HG03095 (cell line): ENCODE measurements at regions not wholly inside any gene's neighbourhood (a gene's known extent, or its start where the extent isn't known, plus 50 kb on each side); places are given as distances from the start of the nearest gene placed in this dataset.

ENCODE experiments used
- ATAC-seq: cut with Tn5 transposase; IDR thresholded peaks from one replicate; pipeline ENCODE4 v1.9.1; 2021; ENCODE audit warnings: moderate library complexity; ENCODE audit not compliant: unreplicated experiment

DNA sequence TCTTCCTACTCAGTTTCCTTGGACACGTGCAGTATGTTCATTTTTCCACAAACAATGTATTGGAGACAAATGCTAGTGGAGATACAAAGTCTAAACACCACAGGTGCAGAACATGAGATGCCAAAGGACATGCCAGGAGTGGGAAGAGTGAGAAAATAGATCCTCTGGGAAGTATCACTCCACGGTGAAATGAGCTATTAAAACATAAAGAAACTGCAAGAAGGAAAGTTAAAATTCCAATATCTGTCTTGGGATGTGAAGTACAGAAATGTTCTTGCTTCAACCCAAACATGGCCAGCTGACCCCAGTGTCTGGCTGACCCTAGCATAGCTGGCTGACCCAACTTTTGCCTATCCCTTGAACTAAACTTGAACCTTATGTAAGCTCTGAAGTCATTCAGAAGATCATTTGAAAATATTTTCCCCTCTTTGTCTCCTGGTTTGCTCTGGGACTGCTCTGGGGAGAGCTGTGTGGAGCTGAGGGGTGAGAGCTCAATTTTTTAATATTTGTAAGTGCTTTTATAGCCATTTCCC lies 59.5 kb downstream of the FZD1 start:
- no peak for ATAC-seq

DNA sequence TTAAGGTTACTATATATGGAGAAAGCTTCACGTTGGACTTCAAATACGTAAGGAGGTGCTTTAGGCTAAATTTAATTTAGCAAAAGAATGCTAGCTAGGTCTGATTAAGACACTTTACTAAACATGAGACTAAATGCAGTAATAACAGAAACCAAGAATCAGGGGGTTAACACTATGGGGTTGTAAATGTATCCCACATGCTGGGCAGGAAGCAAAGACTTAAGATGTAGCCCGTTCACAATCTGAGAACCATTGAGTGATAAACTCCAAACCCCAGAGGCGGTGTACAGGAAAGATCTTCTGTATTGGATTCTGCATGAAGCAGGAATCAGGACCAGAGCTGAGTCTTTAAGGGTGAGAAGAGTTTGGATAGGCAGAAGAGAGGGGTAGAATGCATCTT lies 60.4 kb downstream of the FZD1 start:
- ATAC-seq, result no peak

DNA sequence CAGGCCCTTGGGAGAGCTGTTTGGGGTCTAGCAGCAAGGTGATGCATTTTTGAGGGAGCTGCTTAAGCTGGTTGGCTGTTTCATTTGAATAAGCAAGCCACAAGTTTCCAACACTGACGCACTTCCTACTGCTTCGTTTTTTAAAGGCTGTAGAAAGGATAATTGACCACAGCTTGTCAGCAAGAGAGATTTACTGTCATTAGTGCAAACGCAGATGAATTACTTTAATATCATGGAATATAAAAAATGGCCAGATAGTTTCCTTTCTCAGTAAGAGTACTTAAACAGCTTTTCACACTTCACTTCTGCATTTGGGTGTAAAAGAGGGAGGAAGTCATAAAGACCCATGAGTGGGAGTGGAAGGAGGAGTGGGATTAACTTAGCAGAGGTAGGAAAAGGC lies 61.5 kb downstream of the FZD1 start:
- ATAC-seq, result no peak

DNA sequence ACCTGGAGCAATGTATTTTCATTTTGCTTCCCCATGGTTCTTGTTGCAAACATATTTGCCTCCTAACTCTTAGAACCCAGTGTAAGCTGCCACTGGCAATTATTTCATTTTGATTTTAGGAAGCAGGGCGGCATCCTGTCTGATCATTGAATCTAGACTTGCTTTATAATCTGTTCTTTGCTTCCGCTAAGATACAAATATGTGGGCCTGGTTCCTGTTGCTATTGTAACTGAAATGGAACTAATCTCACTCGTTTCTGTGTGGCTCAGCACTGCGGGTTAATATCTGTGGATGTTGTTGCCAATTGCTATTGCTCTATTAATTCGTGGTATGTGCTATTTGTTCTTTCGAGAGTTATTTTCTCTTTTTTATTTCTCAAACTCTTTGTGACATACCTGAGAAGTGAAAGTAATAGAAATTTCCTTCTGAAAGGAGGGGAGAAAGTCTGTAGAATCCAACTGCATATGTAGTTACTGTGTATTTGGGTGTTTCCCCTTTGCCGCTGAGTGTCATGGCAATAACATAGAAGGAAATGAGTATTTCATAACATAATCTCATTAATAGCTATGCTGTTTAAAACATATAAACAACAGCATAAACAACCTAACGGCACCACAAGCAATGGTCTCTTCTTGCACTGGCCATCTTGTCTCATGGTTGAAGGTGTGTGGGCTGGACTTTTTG lies 62.4 kb downstream of the FZD1 start:
- no peak for ATAC-seq

DNA sequence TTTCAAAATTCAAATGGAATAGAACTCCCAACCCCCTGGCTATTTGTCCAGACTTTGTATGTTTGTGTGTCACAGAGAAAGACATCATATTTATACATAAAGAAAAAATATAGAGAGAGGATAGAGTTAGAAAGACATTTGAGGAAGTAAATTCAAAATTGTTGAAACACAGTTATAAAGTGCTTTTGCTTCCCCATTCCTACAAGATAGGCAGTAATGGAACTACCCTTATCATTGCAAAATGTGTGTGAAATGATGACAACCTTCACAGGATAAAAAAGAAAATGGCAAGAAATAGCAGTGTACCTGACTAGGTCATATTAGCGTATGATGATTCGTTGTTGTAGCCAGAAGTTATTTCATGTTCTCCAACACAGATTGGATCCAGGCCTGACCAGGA lies 63.1 kb downstream of the FZD1 start:
- no peak for ATAC-seq

DNA sequence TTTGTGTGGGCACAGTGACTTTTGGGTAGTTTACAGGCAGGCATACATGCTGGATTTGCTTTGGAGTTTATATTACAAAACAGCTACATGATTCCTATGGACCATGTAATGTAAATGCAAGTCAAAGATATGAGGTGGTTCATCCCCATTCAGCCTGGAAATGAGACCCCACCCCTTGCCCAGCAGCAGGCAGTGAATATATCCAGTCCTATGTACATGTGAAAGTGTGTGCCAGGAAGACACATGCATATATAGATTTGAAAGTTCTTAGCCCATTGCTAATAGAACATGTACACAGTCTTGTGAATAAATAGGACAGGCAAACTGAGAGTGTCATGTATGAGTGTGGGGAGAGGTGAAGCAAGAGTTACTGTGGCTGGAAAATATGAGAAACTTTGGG lies 65.3 kb downstream of the FZD1 start:
- ATAC-seq, result no peak

DNA sequence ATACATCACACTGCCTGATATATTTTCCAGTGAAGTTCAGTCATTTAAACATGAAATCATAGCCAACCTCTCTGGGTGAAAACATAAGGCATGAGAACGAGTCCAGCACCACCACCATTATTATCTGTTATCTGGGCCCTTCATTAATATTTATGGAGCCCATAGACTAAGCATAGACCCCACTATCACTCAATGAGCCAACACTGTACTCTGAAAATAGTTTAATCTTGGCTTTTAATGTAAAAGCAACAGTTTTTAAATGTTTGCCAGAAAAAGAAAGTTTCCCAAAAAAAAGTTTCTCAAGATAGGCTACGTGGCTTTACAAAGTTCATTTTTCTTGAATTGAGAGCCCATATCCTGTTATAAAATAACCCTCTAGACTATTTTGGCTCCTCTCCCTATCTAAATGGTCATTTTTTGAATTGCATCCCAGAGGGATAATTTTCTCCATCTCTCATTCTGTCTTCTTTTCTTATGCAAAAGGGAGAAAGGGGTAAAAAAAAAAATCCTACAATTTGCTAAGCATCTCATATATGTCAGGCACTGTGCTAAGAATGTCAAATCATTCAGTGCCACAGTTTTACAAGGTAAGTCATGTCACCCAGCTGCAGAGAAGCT lies 66.1 kb downstream of the FZD1 start:
- no peak for ATAC-seq

DNA sequence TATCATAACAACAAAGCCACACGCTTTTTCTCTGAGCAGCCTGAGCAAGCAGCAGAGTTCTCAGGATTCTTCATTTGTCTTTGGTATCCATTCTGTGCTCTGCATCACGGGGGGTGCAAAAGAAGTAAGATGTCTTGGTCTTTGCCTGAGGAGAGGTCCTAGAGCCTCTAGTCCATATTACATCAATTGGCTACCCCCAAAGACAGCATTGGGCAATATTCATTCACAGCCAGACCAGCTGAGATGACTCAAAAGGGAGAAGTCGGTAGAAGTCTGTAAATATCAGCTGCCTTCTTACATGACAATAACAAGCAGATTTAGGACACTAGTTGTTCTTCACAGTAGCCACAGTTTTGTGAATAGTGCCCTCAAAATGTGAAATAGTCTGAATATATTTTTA lies 66.6 kb downstream of the FZD1 start:
- no peak for ATAC-seq

DNA sequence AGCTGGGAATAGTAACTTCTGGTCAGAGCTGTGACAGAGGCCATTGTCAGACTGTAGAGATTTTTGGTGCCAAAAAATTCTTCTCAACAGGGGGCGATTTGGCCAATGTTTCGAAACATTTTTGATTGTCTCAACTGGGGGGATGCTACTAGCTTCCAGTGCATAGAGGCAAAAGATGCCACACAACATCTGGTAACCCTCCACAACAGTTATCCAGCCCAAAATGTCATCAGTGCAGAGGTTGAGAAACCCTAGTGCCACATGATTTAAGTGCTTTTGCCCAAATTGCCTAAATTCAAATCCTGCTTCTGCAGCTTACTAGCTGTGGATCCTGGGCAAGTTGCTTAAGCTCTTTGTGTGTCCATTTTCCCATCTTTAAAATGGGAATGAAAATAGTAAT lies 71.9 kb downstream of the FZD1 start:
- ATAC-seq, result no peak

DNA sequence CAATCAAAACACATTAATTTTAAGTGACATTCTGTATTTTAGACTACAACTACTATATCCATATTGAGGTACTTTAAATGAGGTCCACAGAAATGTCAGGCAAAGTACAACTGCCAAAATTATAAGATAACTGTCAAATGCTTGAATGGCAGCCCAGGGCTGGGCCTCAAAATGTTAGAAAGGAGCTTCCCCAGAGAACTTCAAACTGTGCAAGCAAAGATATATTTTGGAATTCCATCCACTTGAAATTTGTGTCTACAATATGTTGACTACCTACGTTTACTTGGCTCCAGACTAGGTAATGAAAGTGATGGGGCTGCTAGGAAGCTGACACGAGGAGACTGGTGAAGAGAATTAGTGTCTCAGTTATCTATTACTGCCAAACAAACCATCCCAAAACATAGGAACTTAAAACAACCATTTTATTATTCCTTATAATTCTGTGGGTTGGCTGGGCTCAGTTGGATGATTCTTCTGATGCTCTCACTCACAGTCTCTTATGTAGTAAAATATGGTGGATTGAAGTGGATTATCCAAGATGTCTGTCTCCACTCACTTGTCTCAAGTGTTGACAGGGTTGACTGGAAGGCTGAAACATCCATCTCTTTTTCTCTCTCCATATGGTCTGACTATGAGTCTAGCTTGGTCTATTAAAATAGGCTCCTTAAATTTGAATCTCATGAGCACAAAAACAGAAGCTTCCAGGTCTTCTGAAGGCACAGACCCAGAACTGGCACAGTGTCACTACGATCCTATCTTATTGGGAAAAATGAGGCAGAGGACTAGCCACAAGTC lies 74.2 kb downstream of the FZD1 start:
- ATAC-seq, result no peak

DNA sequence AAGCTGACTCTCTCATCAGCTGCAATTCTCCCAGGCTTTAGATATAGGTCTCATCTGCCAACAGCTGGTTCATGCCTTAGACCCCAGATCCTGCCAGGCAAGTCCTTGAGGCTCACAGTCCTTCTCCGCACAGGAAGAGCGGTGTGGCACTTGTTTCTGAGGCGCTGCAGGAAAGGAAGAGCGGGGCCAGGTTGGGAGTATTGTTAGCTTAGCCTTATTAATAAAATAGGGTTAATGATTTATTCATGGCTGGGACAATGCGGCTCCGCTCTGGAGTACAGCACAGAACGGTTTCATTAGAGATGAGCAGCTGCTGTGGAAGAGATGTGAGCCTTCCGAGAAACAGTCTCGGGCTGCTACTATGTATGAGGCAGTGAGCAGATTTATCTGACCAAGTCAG lies 78.1 kb downstream of the FZD1 start:
- no peak for ATAC-seq

DNA sequence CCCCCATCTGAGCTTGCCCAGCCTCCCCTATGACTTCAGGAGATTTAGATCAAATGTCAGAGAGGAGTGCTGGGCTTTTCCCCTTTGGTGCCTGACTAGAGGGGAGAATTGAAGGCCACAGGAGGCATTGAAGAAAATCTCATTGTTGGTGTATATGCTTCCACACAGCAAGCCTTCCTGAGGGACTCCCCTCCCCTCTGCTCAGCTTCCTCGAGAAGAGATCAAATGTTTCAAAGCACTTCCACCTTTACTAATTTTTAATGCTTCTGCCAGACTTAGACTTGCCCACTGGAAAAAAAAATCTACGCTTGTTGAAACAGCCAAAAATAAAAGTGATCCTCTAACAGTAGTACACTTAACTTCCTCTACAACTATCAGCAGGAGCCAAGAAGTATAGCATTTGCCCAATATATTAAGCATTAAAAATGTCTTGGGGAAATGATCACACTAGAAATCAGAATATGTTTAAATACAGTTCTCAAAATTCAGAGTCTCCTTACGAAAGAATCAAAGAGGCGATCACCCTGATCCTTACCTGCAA lies 79.3 kb downstream of the FZD1 start:
- ATAC-seq, result no peak

DNA sequence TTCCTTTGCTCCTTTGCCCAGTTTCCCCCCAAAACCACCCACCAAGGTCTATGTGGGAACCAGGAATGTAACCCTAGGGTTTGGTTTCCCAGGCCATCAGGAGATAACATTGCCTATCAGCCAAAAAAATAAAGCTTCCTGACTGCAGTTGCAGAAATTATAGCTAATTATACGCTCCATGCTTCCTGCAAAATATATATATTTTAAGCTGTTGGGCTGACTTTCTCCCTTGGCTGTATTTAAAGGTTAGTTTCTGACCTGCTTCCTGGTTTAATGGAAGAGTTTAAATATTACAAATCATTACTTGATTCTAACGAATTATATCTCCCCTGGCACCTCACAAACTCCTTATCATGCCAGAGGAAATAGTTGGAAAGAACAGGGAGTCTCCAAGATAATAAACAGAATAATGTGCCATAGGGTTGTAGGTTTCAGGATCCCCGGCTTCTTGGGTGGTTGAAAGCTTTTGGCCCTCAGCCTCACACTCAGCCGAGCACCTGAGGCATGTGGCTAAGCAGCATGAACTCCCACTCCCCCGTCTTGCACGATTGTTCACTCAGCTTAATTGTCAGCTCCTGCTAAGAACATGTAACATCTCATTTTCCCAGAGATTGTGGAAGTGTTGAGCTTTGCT lies 79.9 kb downstream of the FZD1 start:
- no peak for ATAC-seq

DNA sequence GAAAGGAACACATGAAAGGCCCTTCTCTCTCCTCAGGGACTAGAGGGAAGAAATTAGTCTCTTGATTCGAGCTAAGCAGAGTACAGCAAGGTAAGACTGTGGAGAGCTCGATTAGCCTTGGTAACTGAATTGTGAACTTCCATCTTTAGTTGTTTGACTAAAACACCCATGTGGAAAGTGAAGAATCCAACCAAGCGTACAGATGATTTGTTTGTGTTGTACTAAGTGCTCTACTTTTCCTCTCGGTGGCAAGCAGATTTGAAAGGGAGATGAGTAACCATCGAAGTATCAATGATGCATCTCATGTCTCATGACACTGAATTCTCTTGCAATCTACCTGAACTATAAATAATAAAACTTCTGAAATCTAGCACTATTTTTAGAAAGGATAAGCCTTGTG lies 80.7 kb downstream of the FZD1 start:
- peak; percentile 83 for ATAC-seq

DNA sequence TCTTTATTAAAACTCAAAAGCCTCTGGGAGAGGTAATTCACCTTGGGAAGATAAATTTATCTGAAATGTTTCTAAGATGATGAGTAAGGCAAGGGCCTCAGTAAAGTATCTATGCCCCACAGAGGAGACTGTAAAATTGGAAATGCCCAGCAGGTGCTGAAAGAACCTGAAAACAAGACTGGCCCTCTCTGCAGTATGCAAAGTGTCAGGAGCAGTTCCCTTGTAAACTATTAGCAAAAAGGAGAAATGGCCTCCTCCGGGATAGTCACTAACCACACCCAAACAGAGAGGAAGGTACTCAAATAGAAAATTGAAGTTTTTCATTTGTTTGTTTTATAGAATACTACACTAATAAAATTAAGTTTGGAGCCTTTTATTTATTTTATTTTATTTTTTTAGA lies 81.2 kb downstream of the FZD1 start:
- peak; percentile 78 for ATAC-seq

DNA sequence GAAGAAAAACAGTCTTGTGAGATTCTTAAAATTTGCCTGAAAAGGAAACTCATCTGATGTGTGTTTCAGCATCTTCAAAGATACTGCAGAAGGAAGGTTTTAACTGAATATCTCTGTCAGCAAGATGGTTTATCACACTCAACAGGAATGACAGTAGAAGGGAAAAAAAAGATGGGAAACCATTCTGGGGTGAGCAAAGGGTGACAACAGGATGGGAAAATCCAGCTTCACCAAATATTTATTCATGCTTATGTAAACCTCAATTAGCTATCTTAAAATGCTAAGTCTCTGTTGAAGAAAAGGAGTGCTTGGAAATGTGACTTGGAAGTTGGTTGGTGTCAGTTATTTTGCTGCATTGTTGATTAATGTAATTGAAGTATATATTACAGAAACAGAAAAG lies 82.2 kb downstream of the FZD1 start:
- no peak for ATAC-seq

DNA sequence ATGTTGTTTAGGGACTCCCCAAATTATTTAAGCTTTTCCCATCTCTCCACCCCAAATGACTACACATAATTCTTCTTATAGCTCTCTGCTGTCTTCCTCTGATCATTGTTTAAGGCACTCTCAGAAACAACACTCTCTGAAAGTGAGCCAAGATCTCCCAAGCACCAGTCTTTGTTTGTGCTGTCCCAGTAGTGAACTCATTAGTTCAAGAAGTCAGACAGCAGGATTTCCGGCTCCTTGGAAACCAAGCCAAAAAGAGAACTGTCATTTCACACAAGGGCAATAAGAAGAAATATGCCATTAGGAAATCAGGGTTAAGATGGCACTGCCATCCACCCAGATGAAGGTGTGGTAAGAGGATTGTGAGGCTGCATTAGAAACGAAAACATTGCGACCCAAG lies 83.1 kb downstream of the FZD1 start:
- no peak for ATAC-seq

DNA sequence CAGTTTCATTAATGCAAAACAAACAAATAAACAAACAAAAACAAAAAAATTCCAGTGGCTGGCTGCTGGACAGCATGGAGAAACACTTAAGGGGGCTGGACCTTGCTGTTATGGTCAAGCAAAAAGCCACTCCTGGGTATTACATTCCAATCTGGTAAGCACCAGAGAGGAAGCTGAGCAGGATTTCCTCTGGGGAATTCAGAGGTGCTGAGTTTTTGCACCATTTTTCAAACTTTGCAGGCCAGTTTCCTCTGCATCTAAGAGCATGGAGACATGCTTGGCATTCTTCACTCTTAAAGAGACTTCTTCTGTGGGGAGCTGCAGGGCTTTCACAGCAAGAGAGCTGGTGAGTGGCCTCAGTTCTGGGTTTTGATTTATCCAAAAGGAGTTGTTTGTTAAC lies 84.5 kb downstream of the FZD1 start:
- no peak for ATAC-seq

DNA sequence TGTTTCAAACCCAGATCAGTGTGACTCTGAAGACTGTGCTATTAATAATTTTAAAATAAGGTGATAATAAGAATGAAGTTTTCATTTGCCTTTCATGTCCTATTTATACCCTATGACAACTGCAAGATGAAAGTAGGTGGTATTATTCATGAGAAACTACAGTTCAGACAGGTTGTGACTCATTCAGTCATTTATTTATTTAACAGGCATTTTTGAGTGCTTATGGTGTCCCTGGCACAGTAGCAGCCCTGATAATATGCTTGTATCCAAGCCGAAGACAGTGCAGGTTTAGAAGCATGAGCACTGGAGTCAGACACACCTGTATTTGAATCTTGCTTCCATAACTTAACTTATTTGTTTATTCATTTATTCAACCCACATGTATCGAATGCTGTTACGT lies 87.1 kb downstream of the FZD1 start:
- no peak for ATAC-seq

DNA sequence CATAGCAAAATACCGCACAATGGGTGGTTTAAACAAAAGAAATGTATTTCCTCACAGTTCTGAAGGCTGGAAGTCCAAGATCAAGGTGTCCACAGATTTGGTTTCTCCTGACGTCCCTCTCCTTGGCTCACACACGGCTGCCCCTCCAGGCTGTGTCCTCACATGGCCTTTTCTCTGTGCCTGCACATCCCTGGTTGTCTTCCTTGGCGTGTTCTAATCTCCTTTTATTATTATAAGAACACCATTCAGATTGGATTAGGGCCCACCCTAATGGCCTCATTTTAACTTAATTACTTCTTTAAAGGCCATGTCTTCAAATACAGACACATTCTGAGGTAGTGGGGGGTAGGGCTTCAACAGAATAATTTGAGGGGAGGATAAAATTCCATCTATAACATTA lies 87.9 kb downstream of the FZD1 start:
- no peak for ATAC-seq

DNA sequence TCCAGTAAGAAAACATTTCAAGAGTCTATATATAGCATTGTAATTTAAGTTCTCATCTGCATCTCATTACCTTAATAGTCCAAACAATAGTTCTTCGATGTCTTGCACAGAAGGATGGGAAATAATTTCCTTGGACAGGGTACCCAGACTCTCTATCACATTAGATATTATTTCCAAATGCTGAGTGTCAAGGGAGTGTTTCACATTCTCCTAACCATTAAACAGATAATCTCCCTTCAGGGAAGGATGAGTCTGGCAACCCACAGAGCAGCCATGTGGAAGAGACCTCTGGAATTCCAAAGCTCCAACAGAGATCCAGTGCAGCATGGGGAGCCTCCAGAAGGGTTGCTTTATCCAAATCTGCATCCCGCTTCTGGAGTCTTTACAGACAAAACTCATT lies 89.6 kb downstream of the FZD1 start:
- ATAC-seq, result no peak
